Neuronal stem cell (in vitro differentiated cells): ENCODE measurements at regions not wholly inside any gene's neighbourhood (a gene's known extent, or its start where the extent isn't known, plus 50 kb on each side); places are given as distances from the start of the nearest gene placed in this dataset.
"Not testable (repeated sequence)": the region's sequence is repeated elsewhere in the genome, so short reads cannot be mapped to it uniquely, and the experiment has no call there.

Source experiments
- DNase-seq: peaks from one replicate; pipeline ENCODE4 v3.0.0-alpha.2; 2013; ENCODE audit warnings: low spot score
- H2AFZ ChIP-seq: one replicate; pipeline ENCODE4 v1.6.1; 2013; ENCODE audit warnings: mild to moderate bottlenecking, low read length, inconsistent platforms
- H2AK5ac ChIP-seq: 2 replicates; pipeline ENCODE4 v1.6.1; 2013; ENCODE audit warnings: low read depth, mild to moderate bottlenecking, inconsistent platforms, low read length, moderate library complexity, mixed read lengths
- H2BK120ac ChIP-seq: 2 replicates; pipeline ENCODE4 v1.6.1; 2013; ENCODE audit warnings: low read depth, mild to moderate bottlenecking, inconsistent platforms, low read length, moderate library complexity, mixed read lengths
- H2BK12ac ChIP-seq: one replicate; pipeline ENCODE4 v1.6.1; 2013; ENCODE audit warnings: low read length, inconsistent platforms
- H2BK15ac ChIP-seq: 2 replicates; pipeline ENCODE4 v1.6.1; 2013; ENCODE audit warnings: mild to moderate bottlenecking, low read length, inconsistent platforms, mixed read lengths
- H2BK5ac ChIP-seq: one replicate; pipeline ENCODE4 v1.6.1; 2013; ENCODE audit warnings: inconsistent platforms, mild to moderate bottlenecking, low read length, moderate library complexity
- H3K14ac ChIP-seq: one replicate; pipeline ENCODE4 v1.6.1; 2013; ENCODE audit warnings: low read length, inconsistent platforms
- H3K18ac ChIP-seq: 2 replicates; pipeline ENCODE4 v1.6.1; 2013; ENCODE audit warnings: low read length, inconsistent platforms
- H3K23ac ChIP-seq: 2 replicates; pipeline ENCODE4 v1.6.1; 2013; ENCODE audit warnings: low read depth, mild to moderate bottlenecking, mixed read lengths, low read length, inconsistent platforms; ENCODE audit not compliant: poor library complexity
- H3K27ac ChIP-seq: replicated peaks from 3 replicates; pipeline ENCODE4 v1.5.1; 2013; ENCODE audit warnings: low read length, inconsistent platforms
- H3K27me3 ChIP-seq, 3 experiments: 2 replicates each; pipeline ENCODE4 v1.6.1; 2013; ENCODE audit warnings: low read length in 3 of 3, mild to moderate bottlenecking in 2 of 3, inconsistent platforms in 1 of 3, low read depth in 1 of 3, mixed read lengths in 1 of 3, moderate library complexity in 1 of 3; ENCODE audit not compliant: control insufficient read depth in 3 of 3, insufficient read depth in 3 of 3
- H3K36me3 ChIP-seq, 2 donors: replicated peaks in 1 of 2; 2 replicates each; pipeline ENCODE4 v1.6.1; 2013; ENCODE audit warnings: low read length in 2 of 2; ENCODE audit not compliant: control insufficient read depth in 2 of 2, insufficient read depth in 2 of 2
- H3K4ac ChIP-seq: 2 replicates; pipeline ENCODE4 v1.6.1; 2013; ENCODE audit warnings: inconsistent platforms, mild to moderate bottlenecking, low read length, moderate library complexity
- H3K4me1 ChIP-seq, 2 donors: 1 replicate in 1 of 2; 2 replicates in 1 of 2; pipeline ENCODE4 v1.6.1; 2013; ENCODE audit warnings: low read length in 2 of 2, low read depth in 1 of 2; ENCODE audit not compliant: control insufficient read depth in 2 of 2, insufficient read depth in 1 of 2
- H3K4me2 ChIP-seq: one replicate; pipeline ENCODE4 v1.6.1; 2013; ENCODE audit warnings: mild to moderate bottlenecking, low read length, inconsistent platforms; ENCODE audit not compliant: insufficient read depth, poor library complexity, severe bottlenecking
- H3K4me3 ChIP-seq, 2 donors: 2 replicates each; pipeline ENCODE4 v1.5.1; 2013; ENCODE audit warnings: low read length in 2 of 2, mild to moderate bottlenecking in 2 of 2, inconsistent platforms in 1 of 2, moderate library complexity in 1 of 2
- H3K79me1 ChIP-seq: one replicate; pipeline ENCODE4 v1.6.1; 2013; ENCODE audit warnings: low read depth, mild to moderate bottlenecking, inconsistent platforms, low read length, moderate library complexity
- H3K9ac ChIP-seq: one replicate; pipeline ENCODE4 v1.6.1; 2013; ENCODE audit warnings: mild to moderate bottlenecking, low read depth, low read length, inconsistent platforms; ENCODE audit not compliant: poor library complexity
- H3K9me3 ChIP-seq, 2 donors: replicated peaks in 1 of 2; 2 replicates each; pipeline versions ENCODE3 to v1.6.1; 2013; ENCODE audit warnings: low read length in 2 of 2, mild to moderate bottlenecking in 2 of 2, inconsistent platforms in 1 of 2, low read depth in 1 of 2, mixed read lengths in 1 of 2, moderate library complexity in 1 of 2; ENCODE audit not compliant: control insufficient read depth in 2 of 2, insufficient read depth in 1 of 2
- H4K8ac ChIP-seq: one replicate; pipeline ENCODE4 v1.6.1; 2013; ENCODE audit warnings: low read depth, mild to moderate bottlenecking, inconsistent platforms, low read length, moderate library complexity
- H4K91ac ChIP-seq: one replicate; pipeline ENCODE4 v1.6.1; 2013; ENCODE audit warnings: low read length, low read depth, mild to moderate bottlenecking, inconsistent platforms; ENCODE audit not compliant: poor library complexity
- WGBS, 2 donors: extraction: QIAGEN DNeasy Blood & Tissue Kit; methylation state at CpG; one replicate each; pipeline ENCODE4 v1.1.7; 2013; ENCODE audit warnings: missing lambda C conversion rate in 2 of 2, mixed read lengths in 1 of 2; ENCODE audit not compliant: insufficient read length in 2 of 2, insufficient replicate concordance in 1 of 2; ENCODE audit errors: extremely low coverage in 2 of 2; 5-methylcytosine and 5-hydroxymethylcytosine counted together

GRCh38 chr2:91574255-91574654, 2882.8 kb downstream of the RPIA start:
- H3K4me1 ChIP-seq, H3K23ac ChIP-seq, H3K27me3 ChIP-seq, H2AK5ac ChIP-seq, H3K9ac ChIP-seq, H2BK120ac ChIP-seq, H3K27ac ChIP-seq, H2AFZ ChIP-seq, H3K4ac ChIP-seq, H3K18ac ChIP-seq, H3K36me3 ChIP-seq, H2BK15ac ChIP-seq, H4K8ac ChIP-seq, H3K14ac ChIP-seq, H3K9me3 ChIP-seq, H2BK5ac ChIP-seq, H2BK12ac ChIP-seq, H3K4me3 ChIP-seq, DNase-seq, H3K79me1 ChIP-seq, H3K4me2 ChIP-seq, H4K91ac ChIP-seq: not testable (repeated sequence)
- WGBS, 2 donors, result no CpG with 5 or more reads among the region's 8 CpGs

- WGBS, 2 donors, result no CpG with 5 or more reads among the region's 11 CpGs
- DNase-seq, H3K36me3 ChIP-seq: not testable (repeated sequence)
Observed at GRCh38 chr2:91575701-91576100, 2884.2 kb downstream of the RPIA start.

GRCh38 chr2:91577406-91577805, 2885.9 kb downstream of the RPIA start:
- not testable (repeated sequence) for H3K27me3 ChIP-seq, H3K27ac ChIP-seq, H3K4me1 ChIP-seq, H2AFZ ChIP-seq, H2BK12ac ChIP-seq, H3K79me1 ChIP-seq, H2BK15ac ChIP-seq, H3K18ac ChIP-seq, H3K36me3 ChIP-seq, H2AK5ac ChIP-seq, H2BK120ac ChIP-seq, H4K91ac ChIP-seq, H3K23ac ChIP-seq, H3K4me3 ChIP-seq, H2BK5ac ChIP-seq, DNase-seq, H3K4me2 ChIP-seq, H3K14ac ChIP-seq, H4K8ac ChIP-seq, H3K4ac ChIP-seq, H3K9me3 ChIP-seq, H3K9ac ChIP-seq
- no CpG with 5 or more reads among the region's 6 CpGs for WGBS, 2 donors

More at GRCh38 chr2:91575701-91576100, 2884.2 kb downstream of the RPIA start:
- not testable (repeated sequence) for H3K9ac ChIP-seq, H3K4me3 ChIP-seq, H3K79me1 ChIP-seq, H3K9me3 ChIP-seq, H2BK120ac ChIP-seq, H3K4me1 ChIP-seq, H4K8ac ChIP-seq, H3K27me3 ChIP-seq, H2BK12ac ChIP-seq, H2BK5ac ChIP-seq, H3K18ac ChIP-seq, H2BK15ac ChIP-seq, H4K91ac ChIP-seq, H3K4me2 ChIP-seq, H3K27ac ChIP-seq, H3K4ac ChIP-seq, H2AFZ ChIP-seq, H2AK5ac ChIP-seq, H3K23ac ChIP-seq
- peak overlapping the region; percentile 89 for H3K14ac ChIP-seq

GRCh38 chr2:91578678-91579077, 2887.2 kb downstream of the RPIA start:
- not testable (repeated sequence) for H3K4me2 ChIP-seq, H3K4me3 ChIP-seq, DNase-seq, H2BK5ac ChIP-seq, H2BK15ac ChIP-seq, H2AFZ ChIP-seq, H2BK120ac ChIP-seq, H3K27ac ChIP-seq, H3K36me3 ChIP-seq, H3K79me1 ChIP-seq, H3K23ac ChIP-seq, H3K4me1 ChIP-seq, H3K9ac ChIP-seq, H4K8ac ChIP-seq, H3K18ac ChIP-seq, H4K91ac ChIP-seq, H2BK12ac ChIP-seq, H3K14ac ChIP-seq, H2AK5ac ChIP-seq, H3K9me3 ChIP-seq, H3K27me3 ChIP-seq, H3K4ac ChIP-seq
- no CpG with 5 or more reads among the region's 3 CpGs for WGBS, 2 donors
